Muscle of back (tissue), 3 donors: ENCODE measurements at regions not wholly inside any gene's neighbourhood (a gene's known extent, or its start where the extent isn't known, plus 50 kb on each side); places are given as distances from the start of the nearest gene placed in this dataset.

Experiments
- DNase-seq, 3 donors: peaks; one replicate each; pipeline versions ENCODE4 v3.0.0 to v3.0.0-alpha.2; 2013

DNA sequence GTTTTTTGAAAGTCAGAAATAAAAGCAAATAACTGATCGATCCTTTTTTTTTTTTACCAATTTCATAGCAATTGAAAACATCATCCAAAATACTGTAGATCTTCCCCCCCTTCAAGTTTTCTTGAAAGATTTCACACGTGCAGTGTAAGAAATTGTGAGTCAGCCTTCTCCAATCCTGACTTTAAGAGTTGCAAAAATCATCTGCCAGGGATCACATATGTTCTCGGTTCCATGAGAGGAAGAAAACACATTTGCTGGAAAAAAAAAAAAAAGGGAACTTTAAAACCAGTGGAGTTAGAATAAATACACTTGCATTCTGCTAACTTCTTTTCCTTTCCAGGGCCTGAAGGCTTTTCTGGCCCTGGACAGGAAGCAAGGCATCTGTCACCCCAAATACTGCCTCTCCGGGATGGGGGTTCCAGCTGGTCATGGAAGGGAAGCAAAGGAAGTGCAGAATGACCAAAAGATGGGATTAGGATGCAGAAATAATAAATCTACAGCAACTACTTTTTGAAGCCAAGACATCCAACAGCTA is 198.4 kb upstream of the KIAA1217 start:
- peak; percentile 39 to 59 (median 41) for DNase-seq

DNA sequence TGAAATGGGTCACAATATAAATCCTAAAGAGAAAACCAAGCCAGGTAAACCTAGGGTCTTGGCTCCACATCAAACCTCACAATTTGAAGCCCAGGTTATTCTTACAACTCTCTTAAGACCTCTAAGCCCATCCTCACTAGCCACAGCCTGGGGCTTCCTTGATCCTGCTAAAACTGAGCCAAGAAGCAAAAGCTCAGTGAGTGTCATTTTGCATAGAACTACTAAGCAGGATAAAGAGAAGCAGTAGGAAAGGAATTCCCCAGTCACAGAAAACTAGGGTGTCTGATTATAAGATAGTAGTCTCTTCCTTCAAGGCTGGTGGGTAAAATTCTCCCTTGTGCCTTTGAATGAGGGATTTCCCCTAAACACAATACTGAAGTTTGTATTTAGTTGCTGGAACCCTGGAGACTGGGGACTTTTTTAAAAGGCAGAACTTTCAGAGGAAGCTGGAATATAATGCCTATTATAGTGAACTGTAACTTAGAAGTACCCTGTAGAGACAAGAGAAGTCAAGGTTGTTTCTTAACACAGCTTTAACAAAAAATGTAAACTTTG is 196.6 kb upstream of the KIAA1217 start:
- DNase-seq = no peak

DNA sequence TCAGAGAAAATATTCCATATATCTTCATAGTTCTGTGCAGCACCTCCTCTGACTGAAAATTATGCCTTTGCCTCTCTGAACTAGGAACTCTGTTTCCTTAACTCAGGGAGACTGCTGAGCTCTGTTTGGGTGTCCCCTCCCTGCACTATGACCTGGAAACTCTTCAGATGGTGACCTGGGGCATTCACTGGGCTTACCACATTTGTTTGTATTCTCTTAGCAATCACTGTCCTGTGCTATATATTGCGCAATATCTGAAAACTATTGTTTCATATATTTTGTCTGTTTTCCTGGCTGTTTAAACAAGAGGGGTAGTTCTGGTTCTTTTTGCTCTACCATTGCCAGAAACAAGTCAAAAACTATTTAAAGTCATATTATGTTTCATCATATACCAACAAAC is 181.8 kb upstream of the KIAA1217 start:
- DNase-seq = no peak

DNA sequence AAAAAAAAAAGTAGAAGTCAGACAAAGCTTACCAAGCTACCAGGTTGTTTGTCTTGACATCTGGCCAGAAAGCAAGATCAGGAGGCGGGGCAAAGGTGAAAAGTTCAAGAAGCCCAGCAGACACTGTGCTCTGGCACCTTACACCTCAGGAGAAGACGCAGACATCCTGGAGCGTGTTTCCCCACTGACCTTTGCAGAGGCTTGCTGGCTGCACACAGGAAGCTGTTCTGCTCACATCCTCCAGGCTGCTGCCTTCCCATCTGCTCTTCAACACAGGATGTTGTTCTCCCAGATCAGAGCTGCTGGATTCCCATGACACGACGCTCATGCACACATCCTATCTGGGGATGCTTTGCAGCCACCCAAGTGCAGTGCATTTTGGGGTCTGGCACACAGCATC is 174.4 kb upstream of the KIAA1217 start:
- DNase-seq = peak in 1 of 3 donors; percentile 55

DNA sequence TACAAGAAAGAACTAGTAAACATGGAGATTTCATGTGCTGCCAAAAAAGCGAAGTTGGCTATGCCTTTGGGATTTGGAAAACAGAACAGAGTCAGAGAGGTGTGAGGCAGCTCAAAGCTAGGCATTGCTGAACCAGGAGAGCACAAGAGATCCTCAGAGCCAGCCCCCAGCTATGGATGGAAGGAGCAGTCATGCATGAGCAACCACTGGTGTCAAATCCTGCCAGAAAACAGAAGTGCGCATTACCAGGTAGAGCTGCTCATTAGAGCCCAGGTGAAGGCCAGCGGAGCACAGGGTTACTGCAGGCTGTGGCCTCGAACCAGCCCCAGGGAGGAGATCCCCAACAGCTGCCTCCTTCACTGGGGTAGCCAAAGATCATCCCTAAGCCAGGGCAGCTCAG is 173.2 kb upstream of the KIAA1217 start:
- no peak for DNase-seq

DNA sequence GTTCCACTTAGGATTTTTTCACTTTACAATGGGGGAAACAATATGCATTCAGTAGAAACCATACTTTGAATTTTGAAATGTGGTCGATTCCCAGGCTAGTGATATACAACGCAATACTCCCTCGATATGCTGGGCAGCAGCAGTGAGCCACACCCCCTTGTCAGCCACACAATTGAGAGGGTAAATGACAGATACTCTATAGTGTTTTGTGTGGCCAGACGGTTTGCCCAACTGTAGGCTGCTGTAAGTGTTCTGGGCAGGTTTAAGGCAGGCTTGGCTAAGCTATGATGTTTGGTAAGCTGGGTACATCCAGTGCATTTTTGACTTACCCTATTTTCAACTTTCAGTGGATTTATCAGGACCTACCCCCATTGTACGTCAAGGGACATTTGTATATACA is 169.6 kb upstream of the KIAA1217 start:
- DNase-seq = no peak

DNA sequence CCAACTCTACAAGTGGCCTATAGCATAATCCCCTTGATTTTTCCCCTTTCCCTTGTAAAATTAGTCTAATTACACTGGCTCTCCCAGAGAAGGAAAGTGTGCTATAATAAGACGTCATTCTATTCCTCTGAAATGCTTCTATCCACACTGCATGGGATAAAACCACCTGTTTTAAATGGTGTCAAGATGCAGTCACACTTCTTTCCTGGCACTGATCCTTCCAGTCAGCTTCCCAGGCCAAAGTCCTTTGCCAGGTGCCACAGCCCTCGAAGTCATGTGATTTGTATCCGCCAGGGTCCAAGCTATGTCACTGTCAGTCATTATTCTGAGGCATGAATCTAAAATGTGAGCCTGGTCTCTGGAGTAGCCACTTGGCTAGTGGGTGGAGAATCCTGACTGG is 169.0 kb upstream of the KIAA1217 start:
- peak; percentile 46 to 69 (median 61) for DNase-seq

DNA sequence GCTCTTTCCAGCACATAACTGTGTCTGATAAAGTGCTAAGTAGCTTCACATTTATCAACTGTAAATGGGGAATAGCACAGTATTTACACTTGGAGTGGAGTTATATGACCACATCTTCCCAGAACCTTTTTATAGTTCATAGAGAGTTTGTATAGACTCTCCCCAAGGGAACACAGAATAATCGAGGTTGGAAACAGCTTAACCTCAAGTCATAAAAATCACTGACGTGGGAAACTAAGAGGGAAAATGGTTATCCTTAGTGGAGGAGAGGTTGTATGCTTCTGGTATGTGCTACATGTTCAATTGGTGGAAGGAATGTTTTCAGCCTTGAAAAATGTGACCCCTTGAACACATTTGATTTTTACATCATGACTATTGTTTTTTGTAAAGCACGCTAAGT is 167.9 kb upstream of the KIAA1217 start:
- peak in 1 of 3 donors; percentile 45 for DNase-seq

DNA sequence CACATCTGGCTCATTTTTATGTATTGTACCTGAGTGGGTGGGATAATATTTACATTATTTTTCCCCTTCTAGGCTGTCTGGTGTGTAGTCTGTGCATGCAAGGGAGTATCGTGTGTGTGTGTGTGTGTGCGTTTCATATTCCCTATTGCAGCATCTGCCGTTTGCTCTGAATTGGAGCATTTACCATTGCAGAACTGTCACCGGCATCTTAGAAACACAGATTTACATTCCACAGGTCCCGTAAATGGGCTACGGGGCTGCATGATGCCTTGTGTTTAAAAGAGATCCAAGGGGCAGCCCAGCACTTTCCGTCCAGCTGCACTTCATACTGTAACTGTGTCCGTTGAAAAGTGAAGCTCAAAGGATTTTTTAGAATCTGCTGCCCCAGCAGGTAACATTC is 167.1 kb upstream of the KIAA1217 start:
- peak in 1 of 3 donors; percentile 24 for DNase-seq

DNA sequence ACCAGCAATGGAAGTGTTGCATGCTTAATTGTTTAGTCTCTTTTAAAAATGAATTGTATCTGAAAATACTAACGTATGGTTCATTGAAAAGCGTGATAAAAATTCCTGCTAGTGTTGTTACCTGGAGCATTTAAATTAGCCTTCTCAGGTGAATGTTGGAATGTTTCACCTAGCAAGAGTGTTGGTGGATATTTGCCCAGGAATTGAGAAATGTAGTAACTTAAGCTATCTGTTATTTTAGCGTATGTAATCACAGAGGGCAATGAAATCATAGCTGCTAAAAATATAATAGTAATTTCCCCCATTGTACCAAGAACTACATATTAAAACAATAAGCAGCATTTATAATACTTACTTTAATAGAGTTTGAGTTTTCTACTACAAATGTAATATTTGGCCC is 166.1 kb upstream of the KIAA1217 start:
- DNase-seq = no peak

DNA sequence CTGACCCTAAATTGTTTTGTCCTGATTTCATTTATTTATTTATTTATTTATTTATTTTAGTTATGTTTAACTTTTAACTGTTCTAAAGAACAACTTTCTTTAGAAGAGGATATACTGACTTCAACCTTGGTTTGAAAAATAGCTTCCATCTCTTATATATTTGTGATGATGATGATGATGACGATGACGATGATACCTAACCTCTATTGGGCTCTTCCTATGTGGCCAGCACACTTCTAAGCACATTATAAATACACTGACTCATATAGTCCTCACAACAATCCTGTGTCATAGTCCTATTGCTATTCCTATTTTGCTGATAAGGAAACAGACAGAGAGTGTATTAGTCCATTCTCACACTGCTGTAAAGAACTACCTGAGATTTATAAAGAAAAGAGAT is 162.9 kb upstream of the KIAA1217 start:
- no peak for DNase-seq

DNA sequence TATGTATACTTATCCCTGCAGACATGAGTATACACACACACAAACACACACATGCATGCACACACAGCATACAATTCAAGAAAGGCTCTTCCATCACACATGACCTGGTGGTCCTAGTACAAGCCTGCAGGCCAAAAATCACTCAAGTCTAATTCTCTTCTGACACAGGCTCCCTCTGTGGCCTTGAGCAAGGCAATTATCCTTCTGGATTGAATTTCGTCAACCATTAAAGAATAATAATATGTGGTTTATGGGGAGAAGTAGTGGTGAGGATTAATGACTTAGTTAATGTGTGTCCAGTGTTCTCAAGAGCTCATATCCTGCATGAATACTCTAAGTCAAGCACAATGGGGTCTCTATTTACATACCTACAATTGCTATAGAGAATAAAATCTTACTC is 161.8 kb upstream of the KIAA1217 start:
- DNase-seq = no peak

DNA sequence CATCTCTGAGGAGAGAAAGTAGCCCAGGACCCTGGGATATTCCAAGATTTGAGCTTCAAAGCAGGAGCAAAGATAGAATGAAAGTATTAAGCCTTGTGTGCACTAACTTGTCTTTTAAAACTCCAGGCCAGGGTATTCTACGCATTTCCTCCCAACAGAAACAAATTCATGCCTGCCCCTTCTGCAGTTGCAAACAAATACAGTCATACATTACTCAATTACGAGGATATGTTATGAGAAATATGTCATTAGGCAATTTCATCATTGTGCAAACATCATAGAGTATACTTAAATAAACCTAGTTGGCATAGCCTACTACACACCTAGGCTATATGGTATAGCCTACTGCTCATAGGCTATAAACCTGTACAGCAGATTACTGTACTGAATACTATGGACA is 154.5 kb upstream of the KIAA1217 start:
- no peak for DNase-seq

DNA sequence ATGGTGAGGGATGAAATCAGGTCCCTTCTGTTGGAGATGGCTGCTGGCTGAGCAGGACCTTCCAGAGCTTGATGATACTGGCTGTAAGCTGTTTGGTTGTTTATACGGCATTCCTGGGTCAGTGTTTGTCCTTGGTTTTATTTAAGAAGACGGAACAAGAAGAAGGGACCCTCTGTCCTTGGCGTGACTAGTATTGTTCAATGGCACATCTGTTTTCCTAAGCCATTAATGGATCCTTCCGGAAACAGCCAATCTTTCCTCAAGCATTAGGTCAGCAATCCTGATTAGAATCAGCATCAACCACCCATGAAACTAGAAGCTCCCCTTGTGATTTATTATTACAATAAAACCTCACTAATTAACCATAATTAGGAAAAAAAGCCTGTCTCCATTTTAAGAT is 128.7 kb upstream of the KIAA1217 start:
- no peak for DNase-seq

DNA sequence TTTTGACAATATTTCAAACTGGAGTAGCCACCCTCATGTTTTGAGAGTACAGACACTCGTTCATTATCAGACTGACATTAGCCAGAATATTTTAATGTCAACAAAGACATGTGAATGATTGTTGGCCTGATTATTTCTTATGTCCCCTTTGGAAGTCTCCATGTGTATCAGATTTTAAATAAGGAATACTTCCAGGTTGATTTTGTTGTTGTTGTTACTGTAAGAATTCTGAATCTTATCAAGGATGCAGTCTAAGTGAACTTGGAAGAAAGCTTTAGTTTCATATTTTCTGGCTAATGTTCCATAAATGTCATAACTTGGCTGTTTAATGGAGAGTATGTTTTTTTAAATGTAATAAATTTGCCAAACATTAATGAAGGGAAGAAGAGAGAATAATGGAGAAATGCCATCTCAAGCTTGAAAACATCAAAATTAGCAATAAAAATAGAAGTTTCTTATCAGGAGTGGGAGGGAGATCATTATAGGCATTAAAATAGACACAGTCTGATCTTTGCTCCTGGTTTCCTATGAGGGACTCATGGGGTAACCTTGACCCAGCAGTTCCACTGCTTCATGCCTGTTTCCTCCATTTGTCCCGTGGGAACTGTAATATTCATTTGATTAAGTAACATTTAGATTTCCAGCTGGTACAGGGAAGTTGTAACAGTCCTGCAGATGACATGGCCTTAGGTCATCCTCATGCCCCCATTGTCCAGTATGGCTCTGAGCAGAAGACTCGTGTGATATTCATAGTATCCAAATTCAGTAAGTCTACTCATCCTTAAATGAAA is 122.4 kb upstream of the KIAA1217 start:
- peak in 1 of 3 donors; percentile 23 for DNase-seq

DNA sequence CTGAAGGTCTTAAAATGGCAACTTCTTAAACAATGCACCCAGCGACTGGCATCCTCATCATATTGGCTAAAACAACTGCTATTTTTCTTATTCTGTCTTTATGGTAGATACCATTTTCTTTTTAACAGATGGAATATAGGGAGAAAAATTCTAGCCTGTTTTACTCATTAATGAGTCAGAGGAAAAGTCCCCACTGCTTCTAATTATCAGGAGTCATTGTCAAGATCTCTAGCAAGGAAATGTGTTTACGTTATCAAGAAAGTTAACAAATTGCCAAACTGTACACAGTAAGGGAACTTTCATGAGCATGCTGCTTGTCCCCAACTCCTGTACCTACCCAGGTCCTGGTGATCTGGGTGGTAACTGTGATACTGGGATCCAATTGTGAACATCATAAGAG is 117.7 kb upstream of the KIAA1217 start:
- peak in 1 of 3 donors; percentile 41 for DNase-seq

DNA sequence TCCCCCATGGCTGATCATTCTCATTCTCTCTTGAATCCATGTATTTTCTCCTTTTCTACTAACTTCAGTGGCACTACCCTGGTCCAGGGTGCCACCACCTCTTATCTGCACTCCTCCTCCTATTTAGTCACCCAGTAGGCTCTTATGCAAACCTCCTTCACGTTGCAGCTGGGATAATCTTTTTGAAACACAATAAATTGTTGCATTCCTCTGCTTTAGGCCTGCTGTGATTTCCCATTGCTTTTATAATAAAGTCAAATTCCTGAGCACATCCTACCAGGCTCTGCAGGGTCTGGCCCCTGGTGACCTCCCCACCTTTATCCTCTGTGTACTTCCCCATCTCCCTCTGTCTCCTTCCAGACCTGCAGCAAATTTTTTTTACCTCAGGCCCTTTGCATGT is 112.7 kb upstream of the KIAA1217 start:
- no peak for DNase-seq

DNA sequence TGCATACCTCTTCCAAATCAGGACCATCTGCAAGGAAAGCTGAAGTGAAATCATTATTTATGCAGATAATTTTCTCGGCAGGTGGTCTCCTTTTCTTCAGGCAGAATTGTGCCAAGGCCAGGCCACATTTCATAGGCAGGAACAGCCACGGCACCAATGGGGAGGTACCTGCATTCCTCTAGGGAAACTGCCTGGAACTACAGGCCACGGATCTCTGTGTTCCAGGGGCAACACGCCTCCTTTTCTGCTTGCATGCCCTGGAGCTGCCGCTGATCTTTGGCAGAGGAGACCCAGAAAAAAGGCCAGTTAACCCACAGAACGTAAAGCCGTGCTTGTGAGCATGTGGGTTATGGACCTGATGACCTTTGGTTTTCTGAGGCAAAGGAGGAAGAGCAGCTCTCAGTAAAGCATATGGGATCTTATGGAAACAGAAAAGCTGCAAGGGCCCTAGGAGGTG is 111.2 kb upstream of the KIAA1217 start:
- DNase-seq = peak in 2 of 3 donors; percentile 18 to 39

DNA sequence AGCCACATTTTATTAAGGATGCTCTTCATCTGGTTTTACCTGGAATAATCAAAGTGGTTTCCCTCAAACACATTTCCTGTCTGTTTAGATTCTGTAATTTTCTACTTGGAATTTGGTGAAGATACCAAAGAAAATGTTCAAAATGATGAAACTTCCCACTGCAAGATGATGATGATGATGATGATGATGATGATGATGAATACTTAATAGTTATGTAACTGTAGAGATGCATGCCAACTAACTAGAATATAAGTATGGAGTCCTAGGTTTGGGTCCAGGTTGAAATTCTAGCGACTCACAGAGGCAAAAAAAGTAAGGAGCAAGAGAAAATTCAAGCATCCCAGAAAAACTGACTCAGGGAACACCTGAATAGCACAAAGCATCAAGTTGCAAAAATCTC is 104.0 kb upstream of the KIAA1217 start:
- no peak for DNase-seq

DNA sequence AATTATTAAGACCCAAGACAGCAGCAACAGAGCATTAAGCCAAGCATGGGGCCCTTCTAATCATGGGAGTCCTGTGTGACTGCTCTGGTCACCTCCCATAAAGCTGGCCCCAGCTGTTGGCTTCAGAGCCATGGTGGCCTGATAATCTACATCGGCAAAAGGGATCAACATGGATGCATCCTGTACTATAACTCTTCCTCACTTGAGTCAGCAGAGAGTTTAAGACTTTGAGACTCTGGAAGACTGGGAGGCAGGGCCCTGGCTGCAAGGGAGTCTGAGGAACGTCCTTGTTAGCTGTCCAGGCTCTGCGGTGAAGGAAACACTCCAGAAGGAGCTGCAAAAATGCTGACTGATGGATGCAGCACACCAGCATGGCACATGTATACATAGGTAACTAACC is 95.0 kb upstream of the KIAA1217 start:
- DNase-seq = no peak

DNA sequence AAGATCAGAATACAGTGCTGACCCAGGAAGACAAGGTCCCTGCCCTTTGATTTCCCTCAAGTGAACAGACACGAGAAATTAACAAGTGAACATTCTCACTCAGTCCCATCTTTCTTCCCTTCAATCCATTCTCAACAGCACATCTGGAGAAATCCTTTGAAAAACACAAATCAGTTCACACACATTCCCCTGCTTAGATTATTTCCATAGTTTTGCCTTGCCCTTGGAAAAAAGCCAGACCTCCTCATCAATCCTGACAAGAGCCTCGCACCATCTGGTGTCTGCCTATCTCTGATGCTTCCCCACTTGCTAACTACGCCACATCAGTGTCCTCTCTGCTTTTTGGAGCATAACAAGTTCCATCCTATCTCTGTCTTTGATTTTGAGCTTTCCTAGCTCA is 94.4 kb upstream of the KIAA1217 start:
- DNase-seq = peak in 2 of 3 donors; percentile 32 to 63

DNA sequence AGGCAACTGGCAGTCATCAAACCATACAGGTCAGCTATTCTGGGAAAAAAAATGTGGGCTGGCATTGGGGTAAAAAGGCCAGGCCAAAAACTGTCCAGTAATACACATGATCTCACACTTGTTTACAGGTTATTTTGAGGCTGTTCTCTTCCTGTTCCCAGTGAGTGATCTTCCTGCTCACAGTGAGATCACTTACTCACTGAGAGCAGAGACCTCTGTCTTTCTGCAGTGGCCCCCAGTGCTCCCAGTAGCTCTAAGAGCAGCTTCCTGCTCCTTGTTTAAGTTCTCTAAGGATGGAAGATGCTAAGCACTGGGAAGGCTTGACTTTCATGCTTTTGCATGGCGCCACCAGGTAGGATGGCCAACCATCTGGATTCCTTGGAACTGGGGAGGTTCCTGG is 93.5 kb upstream of the KIAA1217 start:
- DNase-seq = peak in 2 of 3 donors; percentile 14

DNA sequence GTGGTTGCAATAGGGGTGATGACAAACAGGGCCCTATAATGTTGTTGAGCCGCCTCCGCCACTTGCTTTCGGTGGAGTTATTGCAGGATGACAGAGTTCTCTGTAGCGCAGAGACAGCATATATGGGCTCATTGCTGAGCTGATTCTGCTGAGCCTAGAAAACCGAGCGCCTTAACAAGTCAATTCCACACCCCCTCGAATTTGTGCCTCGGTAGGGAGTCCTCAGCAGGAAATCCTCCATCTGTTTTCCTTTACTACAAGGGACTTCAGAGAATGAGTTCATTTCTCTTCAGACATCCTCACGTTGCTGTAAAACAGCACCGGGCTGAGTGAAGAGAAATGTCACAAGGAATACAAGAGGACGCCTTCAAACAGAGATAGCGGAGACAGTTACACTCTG is 90.7 kb upstream of the KIAA1217 start:
- peak in 2 of 3 donors; percentile 18 to 60 for DNase-seq
